ENCODE measurements at regions not wholly inside any gene's neighbourhood (a gene's known extent, or its start where the extent isn't known, plus 50 kb on each side); places are given as distances from the start of the nearest gene placed in this dataset.

DNA sequence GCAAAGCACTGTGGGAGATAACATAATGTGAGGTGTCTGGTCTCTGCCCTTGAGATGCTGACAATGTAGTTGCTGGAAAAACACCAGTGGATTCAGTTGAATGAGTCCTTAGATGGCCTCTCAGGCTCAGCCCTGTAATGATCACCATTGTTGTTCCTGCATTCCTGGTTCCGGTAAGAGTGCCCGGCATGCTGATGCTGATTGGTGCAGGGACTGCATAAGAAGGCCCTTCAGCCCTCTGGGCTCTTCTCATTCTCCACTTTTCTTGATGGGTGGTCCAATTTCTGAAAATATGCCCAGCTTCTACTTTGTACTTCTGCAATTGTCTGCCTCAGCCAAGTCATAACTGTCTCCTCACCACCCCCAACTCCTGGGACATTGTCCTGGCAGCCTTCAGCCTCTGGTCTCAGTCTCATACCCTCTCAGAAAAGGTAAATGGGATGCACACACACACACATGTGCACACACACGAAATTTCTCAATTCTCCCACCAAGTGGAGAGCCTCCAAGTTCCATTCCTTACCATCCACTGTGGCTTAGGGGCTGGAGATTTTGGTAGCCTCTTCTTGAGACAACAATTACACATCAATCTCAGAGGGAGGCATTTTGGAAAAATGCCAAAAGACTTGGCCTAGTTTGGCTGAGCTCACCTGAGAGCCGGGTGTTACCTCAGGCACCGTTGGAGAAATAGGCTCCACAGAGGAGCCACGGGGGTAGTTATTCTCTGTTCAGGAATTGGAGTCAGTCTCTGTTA, 314.9 kb downstream of the RPS24 start:
- ChIA-PET CTCF (no interaction called here), POLR2A (no interaction called here)

DNA sequence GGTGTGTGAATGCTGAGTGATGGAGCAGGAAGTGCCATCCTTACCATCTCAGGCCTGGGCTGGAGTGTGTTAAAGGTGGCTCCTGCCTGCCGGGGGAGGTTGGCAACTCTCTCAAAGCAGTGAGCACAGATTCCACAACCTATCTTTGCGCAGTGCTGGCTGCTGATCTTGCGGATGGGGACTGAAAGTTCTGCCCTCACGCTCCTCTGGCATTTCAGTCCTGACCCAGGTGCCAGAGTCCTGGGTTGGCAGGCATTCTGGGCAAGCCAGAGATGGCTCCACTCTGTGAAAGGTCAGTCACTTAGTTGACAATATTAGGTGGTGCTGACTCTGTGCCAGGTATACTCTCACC, 315.5 kb downstream of the RPS24 start:
- CTCF ChIA-PET: no interaction called here
- no peak for TF ChIP-seq CTCF (IDR thresholded peaks at IDR 0.05; ENCODE audit: low read depth, low read length)

More for the DNA sequence above, 314.9 kb downstream of the RPS24 start:
- Histone ChIP-seq H3K27me3 (ENCODE audit: control insufficient read depth, insufficient read depth, low read length) (peaks cover 51% of the 10 kb centered on the region), H3K9me3 (ENCODE audit: control insufficient read depth, insufficient read depth, low read length) (no peaks in the 10 kb centered on the region; the same call in 1 of the 2 replicates), H3K27ac (ENCODE audit: low read depth, low read length) (no peak overlapping the region), H3K4me3 (ENCODE audit: low read depth, low read length) (no peak overlapping the region)
- TF ChIP-seq CTCF (IDR thresholded peaks at IDR 0.05; ENCODE audit: low read depth, low read length): no peak
- no peak for DNase-seq (ENCODE audit: low read depth, low spot score)

GRCh38 chr10:78349911-78350663, 316.4 kb downstream of the RPS24 start:
- Histone ChIP-seq H3K9me3 (ENCODE audit: control insufficient read depth, insufficient read depth, low read length) (no peaks in the 10 kb centered on the region; the same call in 1 of the 2 replicates), H3K27me3 (ENCODE audit: control insufficient read depth, insufficient read depth, low read length) (peaks cover 49% of the 10 kb centered on the region), H3K4me3 (ENCODE audit: low read depth, low read length) (no peak overlapping the region), H3K27ac (ENCODE audit: low read depth, low read length) (no peak overlapping the region)
- no peak for TF ChIP-seq CTCF (IDR thresholded peaks at IDR 0.05; ENCODE audit: low read depth, low read length)
- ChIA-PET POLR2A (no interaction called here), CTCF (no interaction called here)
- no peak for DNase-seq (ENCODE audit: low read depth, low spot score)

More for the DNA sequence above, 315.5 kb downstream of the RPS24 start:
- no peaks in the 10 kb centered on the region; the same call in 1 of the 2 replicates for H3K9me3 ChIP-seq (ENCODE audit: control insufficient read depth, insufficient read depth, low read length)
- DNase-seq (ENCODE audit: low read depth, low spot score): no peak
- H3K27me3 ChIP-seq (ENCODE audit: control insufficient read depth, insufficient read depth, low read length): peaks cover 49% of the 10 kb centered on the region
- no peak overlapping the region for H3K27ac ChIP-seq (ENCODE audit: low read depth, low read length)
- H3K4me3 ChIP-seq (ENCODE audit: low read depth, low read length): no peak overlapping the region
- POLR2A ChIA-PET: no interaction called here

- CTCF ChIA-PET: no interaction called here
- POLR2A ChIA-PET: no interaction called here
- DNase-seq (ENCODE audit: low read depth, low spot score): no peak
- Histone ChIP-seq H3K4me3 (ENCODE audit: low read depth, low read length) (no peak overlapping the region), H3K9me3 (ENCODE audit: control insufficient read depth, insufficient read depth, low read length) (no peaks in the 10 kb centered on the region; the same call in 1 of the 2 replicates), H3K27me3 (ENCODE audit: control insufficient read depth, insufficient read depth, low read length) (peaks cover 43% of the 10 kb centered on the region), H3K27ac (ENCODE audit: low read depth, low read length) (no peak overlapping the region)
- no peak for TF ChIP-seq CTCF (IDR thresholded peaks at IDR 0.05; ENCODE audit: low read depth, low read length)
These were observed 317.6 kb downstream of the RPS24 start for GRCh38 chr10:78351283-78351682.

- POLR2A ChIA-PET: no interaction called here
- no peak overlapping the region for H3K27ac ChIP-seq (ENCODE audit: low read depth, low read length)
- no peak overlapping the region for H3K4me3 ChIP-seq (ENCODE audit: low read depth, low read length)
- CTCF ChIA-PET: no interaction called here
- no peak for DNase-seq (ENCODE audit: low read depth, low spot score)
- TF ChIP-seq CTCF (IDR thresholded peaks at IDR 0.05; ENCODE audit: low read depth, low read length): no peak
- H3K9me3 ChIP-seq (ENCODE audit: control insufficient read depth, insufficient read depth, low read length): no peaks in the 10 kb centered on the region; the same call in 1 of the 2 replicates
- peaks cover 45% of the 10 kb centered on the region for H3K27me3 ChIP-seq (ENCODE audit: control insufficient read depth, insufficient read depth, low read length)
These were observed 318.1 kb downstream of the RPS24 start for GRCh38 chr10:78351809-78352208.
